ENCODE measurements at regions not wholly inside any gene's neighbourhood (a gene's known extent, or its start where the extent isn't known, plus 50 kb on each side); places are given as distances from the start of the nearest gene placed in this dataset.
"Not testable (repeated sequence)": the region's sequence is repeated elsewhere in the genome, so short reads cannot be mapped to it uniquely, and the experiment has no call there.

GRCh38 chr2:184372484-184372883, 225.8 kb upstream of the ZNF804A start:
- no peak for DNase-seq

- DNase-seq = no peak
Observed at GRCh38 chr2:184394642-184395041, 203.7 kb upstream of the ZNF804A start.

GRCh38 chr2:184402381-184402780, 195.9 kb upstream of the ZNF804A start:
- DNase-seq = no peak

- DNase-seq = not testable (repeated sequence)
Observed at GRCh38 chr2:184407041-184407630, 191.2 kb upstream of the ZNF804A start.

GRCh38 chr2:184410160-184410559, 188.2 kb upstream of the ZNF804A start:
- DNase-seq = no peak

GRCh38 chr2:184413221-184413620, 185.1 kb upstream of the ZNF804A start:
- DNase-seq = no peak

GRCh38 chr2:184413671-184414229, 184.6 kb upstream of the ZNF804A start:
- DNase-seq = no peak

GRCh38 chr2:184416146-184416913, 182.0 kb upstream of the ZNF804A start:
- DNase-seq = no peak

GRCh38 chr2:184419744-184420143, 178.6 kb upstream of the ZNF804A start:
- DNase-seq = no peak

GRCh38 chr2:184421456-184421855, 176.9 kb upstream of the ZNF804A start:
- not testable (repeated sequence) for DNase-seq

GRCh38 chr2:184425083-184425482, 173.2 kb upstream of the ZNF804A start:
- no peak for DNase-seq

- no peak for DNase-seq
Observed at GRCh38 chr2:184444217-184444616, 154.1 kb upstream of the ZNF804A start.

GRCh38 chr2:184444623-184445223, 153.6 kb upstream of the ZNF804A start:
- no peak for DNase-seq

- no peak for DNase-seq
Observed at GRCh38 chr2:184449760-184450159, 148.6 kb upstream of the ZNF804A start.

GRCh38 chr2:184452907-184453306, 145.4 kb upstream of the ZNF804A start:
- DNase-seq = no peak

- DNase-seq = no peak
Observed at GRCh38 chr2:184455624-184456023, 142.7 kb upstream of the ZNF804A start.

GRCh38 chr2:184456693-184457092, 141.6 kb upstream of the ZNF804A start:
- DNase-seq = not testable (repeated sequence)

GRCh38 chr2:184463102-184463865, 135.0 kb upstream of the ZNF804A start:
- DNase-seq = no peak

GRCh38 chr2:184463866-184464248, 134.5 kb upstream of the ZNF804A start:
- no peak for DNase-seq

- no peak for DNase-seq
Observed at GRCh38 chr2:184468826-184469225, 129.5 kb upstream of the ZNF804A start.

GRCh38 chr2:184472481-184472880, 125.8 kb upstream of the ZNF804A start:
- DNase-seq = peak in 1 of 2 experiments; percentile 8

- no peak for DNase-seq
Observed at GRCh38 chr2:184481865-184482264, 116.5 kb upstream of the ZNF804A start.

- DNase-seq = no peak
Observed at GRCh38 chr2:184498936-184499335, 99.4 kb upstream of the ZNF804A start.
